AG20443 (cell line): ENCODE measurements at regions not wholly inside any gene's neighbourhood (a gene's known extent, or its start where the extent isn't known, plus 50 kb on each side); places are given as distances from the start of the nearest gene placed in this dataset.

Experiments used
- DNase-seq: peaks from one replicate; pipeline ENCODE4 v3.0.0; 2012; ENCODE audit warnings: low spot score, mixed read lengths

GRCh38 chr20:56957737-56958553 lies 308.5 kb downstream of the BMP7 start:
- no peak for DNase-seq

- DNase-seq = no peak
Measured at GRCh38 chr20:56964901-56965300, 301.5 kb downstream of the BMP7 start.

GRCh38 chr20:56967916-56968315 lies 298.5 kb downstream of the BMP7 start:
- no peak for DNase-seq

GRCh38 chr20:56968376-56969048 lies 297.9 kb downstream of the BMP7 start:
- no peak for DNase-seq

GRCh38 chr20:56974499-56975250 lies 291.8 kb downstream of the BMP7 start:
- DNase-seq = peak; percentile 79

- no peak for DNase-seq
Measured at GRCh38 chr20:56975838-56976237, 290.6 kb downstream of the BMP7 start.

- no peak for DNase-seq
Measured at GRCh38 chr20:56976336-56976735, 290.1 kb downstream of the BMP7 start.

- no peak for DNase-seq
Measured at GRCh38 chr20:56978475-56978874, 288.0 kb downstream of the BMP7 start.

- no peak for DNase-seq
Measured at GRCh38 chr20:56979125-56979524, 287.3 kb downstream of the BMP7 start.

GRCh38 chr20:56981301-56981700 lies 285.1 kb downstream of the BMP7 start:
- DNase-seq = no peak

GRCh38 chr20:56983813-56984212 lies 282.6 kb downstream of the BMP7 start:
- DNase-seq = no peak

GRCh38 chr20:56985066-56985685 lies 281.3 kb downstream of the BMP7 start:
- no peak for DNase-seq

- DNase-seq = no peak
Measured at GRCh38 chr20:56986476-56986875, 280.0 kb downstream of the BMP7 start.

GRCh38 chr20:56986931-56987720 lies 279.3 kb downstream of the BMP7 start:
- DNase-seq = no peak

- no peak for DNase-seq
Measured at GRCh38 chr20:56987986-56988385, 278.5 kb downstream of the BMP7 start.

- DNase-seq = no peak
Measured at GRCh38 chr20:56988446-56988845, 278.0 kb downstream of the BMP7 start.

- no peak for DNase-seq
Measured at GRCh38 chr20:56989516-56989915, 276.9 kb downstream of the BMP7 start.

- no peak for DNase-seq
Measured at GRCh38 chr20:56993020-56993559, 273.4 kb downstream of the BMP7 start.

- DNase-seq = no peak
Measured at GRCh38 chr20:56994006-56994405, 272.4 kb downstream of the BMP7 start.

GRCh38 chr20:56995149-56995548 lies 271.3 kb downstream of the BMP7 start:
- no peak for DNase-seq

GRCh38 chr20:56995635-56996075 lies 270.8 kb downstream of the BMP7 start:
- peak; percentile 58 for DNase-seq
